GM23338 (cell line): ENCODE measurements at regions not wholly inside any gene's neighbourhood (a gene's known extent, or its start where the extent isn't known, plus 50 kb on each side); places are given as distances from the start of the nearest gene placed in this dataset.

Source experiments
- CREB1 ChIP-seq: fragments of 250-450 bp; sonication (Bioruptor Pico); IDR thresholded peaks from 2 replicates; pipeline ENCODE4 v1.5.0; 2020; ENCODE audit warnings: low read depth, mild to moderate bottlenecking, moderate library complexity
- CTCF ChIP-seq, 2 experiments: fragments of 200-600 bp in 1 of 2; sonication (generic) in 1 of 2; conservative IDR thresholded peaks; 2 replicates each; pipeline versions ENCODE4 v1.5.1 to v1.6.1; 2016 to 2017; ENCODE audit warnings: antibody characterized with exemption in 2 of 2, low read depth in 2 of 2, mild to moderate bottlenecking in 2 of 2, moderate library complexity in 1 of 2
- ETS1 ChIP-seq: IDR thresholded peaks from 2 replicates; pipeline ENCODE4 v1.6.1; 2016; ENCODE audit warnings: antibody characterized with exemption
- EZH2 ChIP-seq: fragments of 200-600 bp; sonication (generic); IDR thresholded peaks from one replicate; pipeline ENCODE4 v1.8.0; 2017; ENCODE audit warnings: antibody characterized with exemption, mild to moderate bottlenecking, low read depth; ENCODE audit not compliant: unreplicated experiment
- EZH2phosphoT487 ChIP-seq: fragments of 200-600 bp; sonication (generic); IDR thresholded peaks from one replicate; pipeline ENCODE4 v1.8.1; 2018; ENCODE audit warnings: antibody characterized with exemption; ENCODE audit not compliant: unreplicated experiment
- JUNB ChIP-seq: IDR thresholded peaks from one replicate; pipeline ENCODE4 v1.6.1; 2016; ENCODE audit warnings: antibody characterized with exemption; ENCODE audit not compliant: unreplicated experiment
- NANOG ChIP-seq: IDR thresholded peaks from 2 replicates; pipeline ENCODE4 v1.6.1; 2016; ENCODE audit warnings: antibody characterized with exemption, borderline replicate concordance
- POLR2AphosphoS5 ChIP-seq: IDR thresholded peaks from 2 replicates; pipeline ENCODE4 v1.6.1; 2016; ENCODE audit warnings: antibody characterized with exemption, low read depth
- ZNF114 ChIP-seq: fragments of 250-450 bp; sonication (Bioruptor Pico); IDR thresholded peaks from 2 replicates; pipeline ENCODE4 v1.5.0; 2020; ENCODE audit warnings: mild to moderate bottlenecking, moderate library complexity
- ZNF331 ChIP-seq: fragments of 250-450 bp; sonication (Bioruptor Pico); IDR thresholded peaks from 2 replicates; pipeline ENCODE4 v1.5.0; 2020; ENCODE audit warnings: low read depth, mild to moderate bottlenecking, moderate library complexity
- TF ChIP-seq, protein P1 (sequence below): IDR thresholded peaks from one replicate; pipeline ENCODE4 v1.6.1; 2018; ENCODE audit warnings: antibody characterized with exemption; ENCODE audit not compliant: unreplicated experiment
- TF ChIP-seq, protein P2 (sequence below): fragments of 250-450 bp; sonication (Bioruptor Pico); IDR thresholded peaks from 2 replicates; pipeline ENCODE4 v1.5.0; 2020; ENCODE audit warnings: mild to moderate bottlenecking, moderate library complexity

- TF ChIP-seq POLR2AphosphoS5 = no peak
- no peak for TF ChIP-seq CTCF (conservative IDR thresholded peaks at IDR 0.05; ENCODE audit: low read depth in 2 of 2)
- TF ChIP-seq EZH2phosphoT487 = no peak
- no peak for TF ChIP-seq EZH2
- TF ChIP-seq, protein P1, sequence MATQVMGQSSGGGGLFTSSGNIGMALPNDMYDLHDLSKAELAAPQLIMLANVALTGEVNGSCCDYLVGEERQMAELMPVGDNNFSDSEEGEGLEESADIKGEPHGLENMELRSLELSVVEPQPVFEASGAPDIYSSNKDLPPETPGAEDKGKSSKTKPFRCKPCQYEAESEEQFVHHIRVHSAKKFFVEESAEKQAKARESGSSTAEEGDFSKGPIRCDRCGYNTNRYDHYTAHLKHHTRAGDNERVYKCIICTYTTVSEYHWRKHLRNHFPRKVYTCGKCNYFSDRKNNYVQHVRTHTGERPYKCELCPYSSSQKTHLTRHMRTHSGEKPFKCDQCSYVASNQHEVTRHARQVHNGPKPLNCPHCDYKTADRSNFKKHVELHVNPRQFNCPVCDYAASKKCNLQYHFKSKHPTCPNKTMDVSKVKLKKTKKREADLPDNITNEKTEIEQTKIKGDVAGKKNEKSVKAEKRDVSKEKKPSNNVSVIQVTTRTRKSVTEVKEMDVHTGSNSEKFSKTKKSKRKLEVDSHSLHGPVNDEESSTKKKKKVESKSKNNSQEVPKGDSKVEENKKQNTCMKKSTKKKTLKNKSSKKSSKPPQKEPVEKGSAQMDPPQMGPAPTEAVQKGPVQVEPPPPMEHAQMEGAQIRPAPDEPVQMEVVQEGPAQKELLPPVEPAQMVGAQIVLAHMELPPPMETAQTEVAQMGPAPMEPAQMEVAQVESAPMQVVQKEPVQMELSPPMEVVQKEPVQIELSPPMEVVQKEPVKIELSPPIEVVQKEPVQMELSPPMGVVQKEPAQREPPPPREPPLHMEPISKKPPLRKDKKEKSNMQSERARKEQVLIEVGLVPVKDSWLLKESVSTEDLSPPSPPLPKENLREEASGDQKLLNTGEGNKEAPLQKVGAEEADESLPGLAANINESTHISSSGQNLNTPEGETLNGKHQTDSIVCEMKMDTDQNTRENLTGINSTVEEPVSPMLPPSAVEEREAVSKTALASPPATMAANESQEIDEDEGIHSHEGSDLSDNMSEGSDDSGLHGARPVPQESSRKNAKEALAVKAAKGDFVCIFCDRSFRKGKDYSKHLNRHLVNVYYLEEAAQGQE = no peak
- no peak for TF ChIP-seq ZNF114 (CRISPR knock-in tag)
- no peak for TF ChIP-seq CREB1
- TF ChIP-seq ETS1 = no peak
- TF ChIP-seq, protein P2, sequence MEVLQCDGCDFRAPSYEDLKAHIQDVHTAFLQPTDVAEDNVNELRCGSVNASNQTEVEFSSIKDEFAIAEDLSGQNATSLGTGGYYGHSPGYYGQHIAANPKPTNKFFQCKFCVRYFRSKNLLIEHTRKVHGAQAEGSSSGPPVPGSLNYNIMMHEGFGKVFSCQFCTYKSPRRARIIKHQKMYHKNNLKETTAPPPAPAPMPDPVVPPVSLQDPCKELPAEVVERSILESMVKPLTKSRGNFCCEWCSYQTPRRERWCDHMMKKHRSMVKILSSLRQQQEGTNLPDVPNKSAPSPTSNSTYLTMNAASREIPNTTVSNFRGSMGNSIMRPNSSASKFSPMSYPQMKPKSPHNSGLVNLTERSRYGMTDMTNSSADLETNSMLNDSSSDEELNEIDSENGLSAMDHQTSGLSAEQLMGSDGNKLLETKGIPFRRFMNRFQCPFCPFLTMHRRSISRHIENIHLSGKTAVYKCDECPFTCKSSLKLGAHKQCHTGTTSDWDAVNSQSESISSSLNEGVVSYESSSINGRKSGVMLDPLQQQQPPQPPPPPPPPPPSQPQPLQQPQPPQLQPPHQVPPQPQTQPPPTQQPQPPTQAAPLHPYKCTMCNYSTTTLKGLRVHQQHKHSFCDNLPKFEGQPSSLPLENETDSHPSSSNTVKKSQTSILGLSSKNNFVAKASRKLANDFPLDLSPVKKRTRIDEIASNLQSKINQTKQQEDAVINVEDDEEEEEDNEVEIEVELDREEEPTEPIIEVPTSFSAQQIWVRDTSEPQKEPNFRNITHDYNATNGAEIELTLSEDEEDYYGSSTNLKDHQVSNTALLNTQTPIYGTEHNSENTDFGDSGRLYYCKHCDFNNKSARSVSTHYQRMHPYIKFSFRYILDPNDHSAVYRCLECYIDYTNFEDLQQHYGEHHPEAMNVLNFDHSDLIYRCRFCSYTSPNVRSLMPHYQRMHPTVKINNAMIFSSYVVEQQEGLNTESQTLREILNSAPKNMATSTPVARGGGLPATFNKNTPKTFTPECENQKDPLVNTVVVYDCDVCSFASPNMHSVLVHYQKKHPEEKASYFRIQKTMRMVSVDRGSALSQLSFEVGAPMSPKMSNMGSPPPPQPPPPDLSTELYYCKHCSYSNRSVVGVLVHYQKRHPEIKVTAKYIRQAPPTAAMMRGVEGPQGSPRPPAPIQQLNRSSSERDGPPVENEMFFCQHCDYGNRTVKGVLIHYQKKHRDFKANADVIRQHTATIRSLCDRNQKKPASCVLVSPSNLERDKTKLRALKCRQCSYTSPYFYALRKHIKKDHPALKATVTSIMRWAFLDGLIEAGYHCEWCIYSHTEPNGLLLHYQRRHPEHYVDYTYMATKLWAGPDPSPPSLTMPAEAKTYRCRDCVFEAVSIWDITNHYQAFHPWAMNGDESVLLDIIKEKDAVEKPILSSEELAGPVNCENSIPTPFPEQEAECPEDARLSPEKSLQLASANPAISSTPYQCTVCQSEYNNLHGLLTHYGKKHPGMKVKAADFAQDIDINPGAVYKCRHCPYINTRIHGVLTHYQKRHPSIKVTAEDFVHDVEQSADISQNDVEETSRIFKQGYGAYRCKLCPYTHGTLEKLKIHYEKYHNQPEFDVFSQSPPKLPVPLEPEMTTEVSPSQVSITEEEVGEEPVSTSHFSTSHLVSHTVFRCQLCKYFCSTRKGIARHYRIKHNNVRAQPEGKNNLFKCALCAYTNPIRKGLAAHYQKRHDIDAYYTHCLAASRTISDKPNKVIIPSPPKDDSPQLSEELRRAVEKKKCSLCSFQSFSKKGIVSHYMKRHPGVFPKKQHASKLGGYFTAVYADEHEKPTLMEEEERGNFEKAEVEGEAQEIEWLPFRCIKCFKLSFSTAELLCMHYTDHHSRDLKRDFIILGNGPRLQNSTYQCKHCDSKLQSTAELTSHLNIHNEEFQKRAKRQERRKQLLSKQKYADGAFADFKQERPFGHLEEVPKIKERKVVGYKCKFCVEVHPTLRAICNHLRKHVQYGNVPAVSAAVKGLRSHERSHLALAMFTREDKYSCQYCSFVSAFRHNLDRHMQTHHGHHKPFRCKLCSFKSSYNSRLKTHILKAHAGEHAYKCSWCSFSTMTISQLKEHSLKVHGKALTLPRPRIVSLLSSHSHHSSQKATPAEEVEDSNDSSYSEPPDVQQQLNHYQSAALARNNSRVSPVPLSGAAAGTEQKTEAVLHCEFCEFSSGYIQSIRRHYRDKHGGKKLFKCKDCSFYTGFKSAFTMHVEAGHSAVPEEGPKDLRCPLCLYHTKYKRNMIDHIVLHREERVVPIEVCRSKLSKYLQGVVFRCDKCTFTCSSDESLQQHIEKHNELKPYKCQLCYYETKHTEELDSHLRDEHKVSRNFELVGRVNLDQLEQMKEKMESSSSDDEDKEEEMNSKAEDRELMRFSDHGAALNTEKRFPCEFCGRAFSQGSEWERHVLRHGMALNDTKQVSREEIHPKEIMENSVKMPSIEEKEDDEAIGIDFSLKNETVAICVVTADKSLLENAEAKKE (CRISPR knock-in tag) = no peak
- TF ChIP-seq NANOG = no peak
- no peak for TF ChIP-seq JUNB
- no peak for TF ChIP-seq ZNF331 (CRISPR knock-in tag)
These were observed 445.4 kb upstream of the OR4E1 start for GRCh38 chr14:22118899-22119477.
